ENCODE measurements at regions not wholly inside any gene's neighbourhood (a gene's known extent, or its start where the extent isn't known, plus 50 kb on each side); places are given as distances from the start of the nearest gene placed in this dataset.
"Not testable (repeated sequence)": the region's sequence is repeated elsewhere in the genome, so short reads cannot be mapped to it uniquely, and the experiment has no call there.

DNA sequence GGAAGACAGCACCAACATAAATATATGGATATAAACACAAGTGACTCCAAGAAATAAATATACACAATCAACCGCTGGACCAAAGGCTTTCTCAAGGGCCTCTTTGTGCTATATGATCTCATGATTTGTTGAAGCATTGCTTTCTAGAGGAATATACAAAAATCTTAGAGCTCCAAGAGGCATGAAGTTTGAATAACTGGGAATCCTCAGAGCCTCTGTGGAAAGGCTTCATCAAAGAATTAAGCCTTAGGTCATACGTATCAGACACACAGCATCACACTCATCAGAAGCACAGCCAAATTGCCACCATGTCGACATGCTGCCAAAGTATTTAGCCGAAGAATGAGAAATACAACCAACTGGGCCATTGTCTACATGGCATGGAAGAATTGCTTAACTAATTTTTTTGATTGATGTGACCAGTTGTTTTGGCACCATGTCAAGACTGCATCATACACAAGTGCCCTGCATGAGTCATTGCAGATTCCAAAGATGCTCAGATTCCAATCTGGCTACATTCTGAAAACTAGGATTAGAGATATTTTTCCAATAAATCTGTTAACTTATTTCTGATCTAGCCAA lies 860.6 kb upstream of the ZEB2 start:
- DNase-seq (ENCODE audit: low read depth), result no peak

DNA sequence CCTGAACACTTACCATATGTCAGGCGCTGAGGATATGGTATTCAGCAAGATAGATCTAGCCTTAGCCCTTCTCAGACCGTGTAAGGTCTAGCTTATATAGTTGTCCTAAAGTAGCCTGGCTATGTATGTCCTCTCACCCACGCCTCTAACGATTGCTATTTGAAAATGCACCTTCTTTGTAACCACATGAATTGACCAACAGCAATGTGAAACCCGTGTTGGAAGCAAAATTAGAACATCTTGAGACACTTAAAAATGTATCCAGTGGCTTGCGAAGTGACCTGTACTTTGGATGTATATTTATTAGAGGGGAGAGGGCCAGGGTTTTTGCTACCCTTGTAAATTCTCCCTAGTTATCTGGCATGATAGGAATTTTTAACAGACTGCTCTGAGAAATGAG lies 860.0 kb upstream of the ZEB2 start:
- DNase-seq (ENCODE audit: low read depth), result no peak

GRCh38 chr2:145374165-145374564 lies 854.2 kb upstream of the ZEB2 start:
- no peak for DNase-seq (ENCODE audit: low read depth)

- not testable (repeated sequence) for DNase-seq (ENCODE audit: low read depth)
Measured at GRCh38 chr2:145367334-145367733, 847.4 kb upstream of the ZEB2 start.

- DNase-seq (ENCODE audit: low read depth), result no peak
Measured at GRCh38 chr2:145366341-145366740, 846.4 kb upstream of the ZEB2 start.

GRCh38 chr2:145360129-145360790 lies 840.3 kb upstream of the ZEB2 start:
- DNase-seq (ENCODE audit: low read depth), result no peak

DNA sequence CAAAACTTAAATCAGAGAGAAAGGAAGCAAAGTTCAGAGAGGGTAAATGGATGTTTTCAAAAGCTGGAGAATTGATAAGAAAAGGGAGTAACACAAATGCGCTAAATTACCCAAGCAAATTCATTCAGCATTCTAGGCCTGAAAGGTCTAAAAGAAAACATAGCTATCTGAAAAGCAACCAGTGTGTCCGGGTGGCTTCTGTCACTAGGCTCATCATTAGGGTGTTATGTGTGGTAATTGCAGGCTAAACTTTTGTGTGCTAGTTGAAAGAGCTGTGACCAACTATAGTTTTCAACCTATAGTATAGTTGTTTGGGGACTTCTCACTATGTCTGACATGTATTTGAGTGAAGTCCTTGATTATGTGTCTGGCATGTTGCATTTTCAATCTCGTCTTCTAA lies 839.6 kb upstream of the ZEB2 start:
- DNase-seq (ENCODE audit: low read depth), result no peak

- no peak for DNase-seq (ENCODE audit: low read depth)
Measured at GRCh38 chr2:145356056-145356455, 836.1 kb upstream of the ZEB2 start.

GRCh38 chr2:145352484-145352883 lies 832.6 kb upstream of the ZEB2 start:
- DNase-seq (ENCODE audit: low read depth), result no peak

DNA sequence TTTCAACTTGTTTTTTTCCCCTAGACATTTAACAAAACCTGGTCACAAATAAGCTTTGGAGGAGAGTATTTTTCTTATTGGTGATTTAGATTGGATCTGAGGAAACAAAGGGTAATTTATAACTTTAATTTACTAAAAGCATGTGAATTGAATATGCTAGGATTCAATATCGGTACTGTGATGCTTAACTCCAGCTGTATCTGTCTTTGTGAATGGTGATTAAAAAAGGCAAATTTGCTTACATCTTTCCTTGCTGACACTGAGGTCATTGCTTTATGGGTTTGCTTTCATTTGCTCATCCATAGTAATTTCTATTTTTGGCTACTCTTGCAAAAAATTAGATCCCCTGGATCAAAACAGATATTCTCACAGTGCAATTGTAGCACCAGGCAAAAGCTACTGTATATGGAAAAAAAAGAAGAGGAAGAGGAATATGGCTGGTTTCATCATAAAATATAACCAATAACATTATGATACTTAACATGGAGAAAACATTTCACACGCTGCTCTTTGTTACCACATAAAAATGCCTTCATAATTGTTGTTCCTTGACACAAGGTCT lies 832.0 kb upstream of the ZEB2 start:
- no peak for DNase-seq (ENCODE audit: low read depth)

DNA sequence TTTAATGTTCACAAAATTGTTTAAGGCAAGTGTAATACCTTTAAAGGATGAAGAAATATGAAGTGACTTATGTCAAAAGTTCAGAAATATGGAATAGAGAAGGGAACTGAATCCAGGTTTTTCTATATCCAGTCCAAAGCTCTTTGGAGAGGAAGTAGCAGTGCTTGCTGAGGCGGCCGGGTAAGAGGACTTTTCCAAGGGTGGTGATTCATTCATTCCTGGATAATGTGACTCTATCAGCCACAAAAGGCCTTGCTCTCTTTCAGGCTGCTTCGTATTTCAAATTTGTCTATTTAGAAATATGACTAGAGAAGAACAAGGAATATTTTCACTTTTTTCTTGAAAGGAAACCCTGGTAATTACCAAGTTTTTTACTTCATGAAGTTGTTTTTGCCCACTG lies 830.1 kb upstream of the ZEB2 start:
- DNase-seq (ENCODE audit: low read depth), result no peak

- DNase-seq (ENCODE audit: low read depth), result no peak
Measured at GRCh38 chr2:145344076-145344724, 824.3 kb upstream of the ZEB2 start.

- no peak for DNase-seq (ENCODE audit: low read depth)
Measured at GRCh38 chr2:145343287-145343686, 823.4 kb upstream of the ZEB2 start.

- no peak for DNase-seq (ENCODE audit: low read depth)
Measured at GRCh38 chr2:145341536-145341935, 821.6 kb upstream of the ZEB2 start.

GRCh38 chr2:145339646-145340045 lies 819.7 kb upstream of the ZEB2 start:
- DNase-seq (ENCODE audit: low read depth), result no peak

DNA sequence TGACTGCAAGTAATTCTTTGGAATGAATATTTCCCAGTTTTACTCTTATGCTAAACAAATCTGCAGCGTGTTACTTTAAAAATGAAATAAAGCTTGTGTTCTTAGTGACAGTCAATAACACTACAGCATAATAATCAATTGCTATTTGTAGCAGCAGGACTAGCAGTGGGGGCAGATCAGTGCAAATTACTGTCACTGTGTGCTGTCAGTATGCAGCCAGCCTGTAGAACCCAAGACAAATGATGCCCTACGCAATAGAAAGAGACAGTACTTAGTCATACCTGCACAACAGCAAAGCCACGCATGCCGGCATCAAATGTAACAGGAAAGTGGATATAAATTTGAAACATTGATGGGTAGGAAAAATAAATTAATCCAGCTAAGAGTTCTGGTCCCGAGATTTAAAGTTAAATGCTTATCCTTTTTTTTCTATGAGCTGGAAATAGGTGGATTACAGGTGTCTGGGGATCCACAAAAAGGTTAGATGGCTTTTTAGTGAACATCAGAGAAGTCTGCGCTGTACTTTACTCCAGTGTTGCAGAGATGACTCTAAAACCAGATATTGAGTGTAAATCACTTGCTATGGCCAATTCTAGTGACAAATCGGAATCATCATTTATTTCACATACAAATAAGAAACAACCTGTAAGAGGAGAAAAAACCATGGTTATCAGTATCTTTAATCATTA lies 812.4 kb upstream of the ZEB2 start:
- DNase-seq (ENCODE audit: low read depth), result no peak

DNA sequence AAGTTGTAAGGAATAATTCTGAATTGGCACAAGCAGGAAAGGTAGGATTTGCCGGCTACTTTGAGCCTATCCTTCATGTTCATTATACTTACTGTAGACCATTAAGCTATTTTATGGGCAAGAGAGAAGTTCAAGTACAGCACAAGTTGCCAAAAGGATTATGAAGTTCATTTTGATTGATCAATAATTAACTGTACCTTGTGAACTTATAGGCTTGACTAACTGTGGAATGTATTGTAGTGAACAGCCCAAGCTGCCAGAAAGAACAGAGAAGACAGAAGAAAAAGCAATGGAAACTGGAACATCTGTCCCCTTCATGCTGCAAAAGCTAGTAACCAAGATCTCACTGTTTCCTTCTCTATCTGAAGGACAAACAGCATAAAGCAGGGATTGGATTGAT lies 810.1 kb upstream of the ZEB2 start:
- no peak for DNase-seq (ENCODE audit: low read depth)

DNA sequence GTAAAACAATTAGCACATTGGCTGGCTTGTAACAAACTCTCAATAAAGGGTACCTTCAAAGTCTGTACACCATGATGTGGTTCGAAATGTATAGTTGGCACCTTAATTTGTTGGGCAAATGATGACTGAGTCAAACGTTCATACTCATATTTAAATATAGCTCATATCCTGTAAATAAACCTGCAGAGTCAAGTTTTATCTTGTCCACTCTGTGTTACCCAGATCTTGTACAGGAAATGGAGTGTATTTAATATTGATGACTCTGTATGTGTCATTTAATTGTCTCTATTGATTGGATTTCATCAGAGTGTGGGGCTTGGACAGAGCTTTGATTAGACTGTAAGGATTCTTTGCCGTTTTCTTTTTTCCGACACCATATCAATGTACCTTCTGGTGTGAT lies 805.6 kb upstream of the ZEB2 start:
- DNase-seq (ENCODE audit: low read depth), result no peak

- no peak for DNase-seq (ENCODE audit: low read depth)
Measured at GRCh38 chr2:145324748-145325147, 804.8 kb upstream of the ZEB2 start.

DNA sequence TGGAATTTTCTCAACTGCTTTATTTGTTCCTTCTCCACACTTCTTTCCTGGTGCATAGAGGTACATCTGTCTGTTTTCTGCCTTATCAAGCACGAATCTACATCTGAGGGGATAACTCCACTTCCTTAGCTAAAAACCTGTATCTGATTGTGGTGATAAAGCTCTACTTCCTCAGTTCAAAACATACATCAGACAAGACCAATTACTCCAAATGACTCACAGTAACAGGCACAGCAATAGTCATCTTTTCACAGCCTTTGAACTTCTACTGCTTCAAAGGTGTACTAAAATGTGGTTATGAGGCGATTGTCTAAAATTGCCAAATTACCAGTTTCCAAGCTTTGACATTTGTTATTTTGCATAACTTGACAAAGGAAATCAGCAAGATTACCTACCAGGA lies 803.6 kb upstream of the ZEB2 start:
- DNase-seq (ENCODE audit: low read depth), result no peak

GRCh38 chr2:145321344-145321743 lies 801.4 kb upstream of the ZEB2 start:
- no peak for DNase-seq (ENCODE audit: low read depth)

DNA sequence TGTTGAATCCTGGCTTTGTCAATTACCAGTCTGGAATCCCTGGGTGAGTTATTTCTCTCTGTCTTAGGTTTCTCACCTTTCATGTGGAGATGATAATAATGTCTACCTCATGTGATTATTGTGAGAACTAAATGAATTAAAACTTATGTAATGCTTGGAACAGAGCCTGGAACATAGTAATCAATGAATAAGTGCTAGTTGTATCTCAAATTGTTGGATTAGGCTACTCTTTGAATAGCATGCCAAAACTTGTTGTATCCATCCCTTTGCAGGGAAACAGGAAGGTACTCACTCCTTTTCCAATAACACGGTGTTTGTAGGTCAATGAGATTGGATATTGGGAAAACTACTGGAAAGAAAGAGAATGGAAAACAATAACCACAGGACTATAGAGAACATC lies 796.6 kb upstream of the ZEB2 start:
- no peak for DNase-seq (ENCODE audit: low read depth)

GRCh38 chr2:145315053-145315452 lies 795.1 kb upstream of the ZEB2 start:
- no peak for DNase-seq (ENCODE audit: low read depth)

Data from stimulated activated CD8-positive, alpha-beta memory T cell treated with anti-CD3 and anti-CD28 coated beads, Interleukin-4, amount 100 ng/mL, for 24 hours (primary cell).